HG03469 (cell line): ENCODE measurements at regions not wholly inside any gene's neighbourhood (a gene's known extent, or its start where the extent isn't known, plus 50 kb on each side); places are given as distances from the start of the nearest gene placed in this dataset.
"Not testable (repeated sequence)": the region's sequence is repeated elsewhere in the genome, so short reads cannot be mapped to it uniquely, and the experiment has no call there.

Source experiments
- ATAC-seq: cut with Tn5 transposase; IDR thresholded peaks from one replicate; pipeline ENCODE4 v1.9.1; 2021; ENCODE audit warnings: mild to moderate bottlenecking, moderate library complexity, moderate number of reproducible peaks; ENCODE audit not compliant: unreplicated experiment

DNA sequence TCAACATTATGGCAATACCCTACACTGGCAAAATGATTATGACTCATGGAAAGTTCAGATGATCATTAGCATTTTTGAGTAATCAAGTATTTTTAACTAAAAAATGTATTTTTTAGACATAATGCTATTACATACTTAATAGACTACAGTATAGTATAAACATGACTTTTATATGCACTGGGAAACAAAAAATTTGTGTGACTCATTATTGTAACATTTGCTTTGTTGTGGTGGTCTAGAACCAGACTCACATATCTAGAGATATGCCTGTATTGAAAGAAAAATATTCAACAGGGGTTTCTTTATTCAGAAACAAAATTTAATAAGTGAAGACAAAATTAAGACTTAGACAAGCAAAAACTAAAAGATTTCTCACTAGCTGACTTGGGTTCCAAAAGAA lies 385.3 kb upstream of the RIOK2 start:
- ATAC-seq: no peak

- ATAC-seq: no peak
Measured at GRCh38 chr5:97570242-97570641, 387.2 kb upstream of the RIOK2 start.

GRCh38 chr5:97575322-97575721 lies 392.3 kb upstream of the RIOK2 start:
- no peak for ATAC-seq

DNA sequence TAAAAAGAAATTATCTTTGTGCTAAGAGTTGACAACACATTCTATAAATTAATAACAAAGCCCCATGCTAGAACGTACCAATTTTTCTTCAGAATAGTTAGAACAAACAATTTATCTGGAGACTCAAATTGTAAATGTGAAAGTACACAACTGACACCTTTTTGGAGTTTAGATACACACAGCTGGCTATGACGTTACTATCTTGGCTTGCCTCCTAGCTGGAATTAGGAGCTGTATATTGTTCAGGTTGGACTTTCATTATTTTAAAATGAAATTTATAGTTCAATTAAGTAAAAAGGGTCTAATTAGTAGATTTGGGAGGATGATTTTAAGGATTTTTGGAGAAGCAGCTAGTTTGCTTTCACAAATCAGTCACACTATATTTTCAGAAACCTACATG lies 393.9 kb upstream of the RIOK2 start:
- no peak for ATAC-seq

DNA sequence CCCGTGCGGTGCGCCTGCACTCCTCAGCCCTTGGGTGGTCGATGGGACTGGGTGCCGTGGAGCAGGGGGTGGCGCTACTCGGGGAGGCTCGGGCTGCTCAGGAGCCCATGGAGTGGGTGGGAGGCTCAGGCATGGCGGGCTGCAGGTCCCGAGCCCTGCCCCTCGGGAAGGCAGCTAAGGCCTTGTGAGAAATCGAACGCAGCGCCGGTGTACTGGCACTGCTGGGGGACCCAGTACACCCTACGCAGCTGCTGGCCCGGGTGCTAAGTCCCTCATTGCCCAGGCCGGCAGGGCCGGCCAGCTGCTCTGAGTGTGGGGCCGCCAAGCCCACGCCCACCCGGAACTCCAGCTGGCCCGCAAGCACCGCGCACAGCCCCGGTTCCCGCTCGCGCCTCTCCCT lies 396.9 kb upstream of the RIOK2 start:
- not testable (repeated sequence) for ATAC-seq

DNA sequence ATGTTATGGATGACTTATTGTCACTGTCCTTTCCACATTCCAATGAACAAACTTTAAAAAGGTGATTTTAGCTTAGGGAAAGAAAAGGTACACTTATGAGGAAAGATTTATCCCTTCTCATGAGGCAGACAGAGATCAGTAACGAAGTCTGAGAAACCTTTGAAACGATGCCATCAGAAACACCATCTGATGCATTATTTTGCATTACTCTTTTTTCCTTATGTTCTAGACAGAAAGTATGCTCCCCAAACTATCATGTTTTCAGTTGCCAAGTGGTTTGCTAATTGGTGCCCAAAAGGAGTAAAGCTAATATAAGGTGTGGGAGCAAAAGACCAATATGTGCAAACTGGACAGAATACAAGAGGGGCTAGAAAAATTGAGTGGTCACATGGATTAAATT lies 397.7 kb upstream of the RIOK2 start:
- no peak for ATAC-seq

DNA sequence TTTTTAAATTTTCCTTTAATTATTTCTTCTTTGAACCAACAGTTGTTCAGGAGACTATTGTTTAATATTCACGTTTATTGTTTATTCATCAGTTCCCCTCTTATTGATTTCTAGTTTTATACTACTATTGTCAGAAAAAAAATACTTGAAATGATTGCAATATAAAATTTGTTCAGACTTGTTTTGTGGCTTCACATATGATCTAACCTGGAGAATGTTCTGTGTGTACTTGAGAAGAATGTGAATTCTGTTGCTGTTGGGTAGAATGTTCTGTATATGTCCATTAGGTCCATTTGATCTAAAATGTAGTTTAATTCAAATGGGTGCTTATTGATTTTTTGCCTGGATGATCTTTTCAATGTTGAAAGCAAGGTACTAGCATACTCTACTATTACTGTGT lies 408.7 kb upstream of the RIOK2 start:
- ATAC-seq: no peak

GRCh38 chr5:97600486-97600885 lies 417.4 kb upstream of the RIOK2 start:
- no peak for ATAC-seq

DNA sequence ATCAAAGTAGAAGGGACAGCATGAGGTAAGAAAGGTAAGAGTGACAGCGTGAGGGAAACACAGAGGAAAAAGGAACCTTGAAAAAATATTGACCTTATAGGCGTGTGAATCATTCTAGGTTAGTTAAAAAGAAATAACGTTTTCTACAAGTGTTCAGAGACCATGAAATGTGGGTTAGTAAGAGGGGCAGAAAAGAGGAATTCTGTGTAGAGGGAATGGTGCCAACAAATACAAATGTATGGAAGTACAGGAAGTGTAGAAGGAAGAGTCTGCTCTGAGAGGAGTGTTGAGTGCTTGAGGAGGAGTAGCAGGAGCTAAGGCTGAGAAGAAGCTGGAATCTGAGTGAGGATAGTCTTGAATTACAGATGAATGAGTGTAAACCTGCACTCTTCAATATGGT lies 418.6 kb upstream of the RIOK2 start:
- no peak for ATAC-seq

DNA sequence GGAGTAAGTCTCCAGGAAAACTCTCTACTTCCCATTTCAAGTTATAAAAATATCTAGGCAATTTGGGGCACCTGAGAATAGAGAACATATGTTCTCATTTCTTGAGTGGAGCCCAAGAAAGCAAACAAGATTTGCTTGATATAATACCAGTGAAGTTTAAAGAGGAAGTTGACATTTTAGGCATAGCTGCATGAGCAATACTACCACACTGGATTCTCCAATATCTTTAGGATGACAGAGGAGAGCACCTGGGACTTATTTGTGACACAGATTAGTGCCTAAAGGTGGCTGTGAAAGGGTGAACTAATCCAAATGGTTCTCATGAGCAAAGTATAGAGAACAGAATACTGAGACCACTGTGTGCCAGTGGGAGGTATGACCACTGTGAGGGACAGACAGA lies 423.5 kb upstream of the RIOK2 start:
- no peak for ATAC-seq

- no peak for ATAC-seq
Measured at GRCh38 chr5:97608501-97608900, 425.5 kb upstream of the RIOK2 start.

GRCh38 chr5:97618721-97619120 lies 435.7 kb upstream of the RIOK2 start:
- ATAC-seq: no peak

DNA sequence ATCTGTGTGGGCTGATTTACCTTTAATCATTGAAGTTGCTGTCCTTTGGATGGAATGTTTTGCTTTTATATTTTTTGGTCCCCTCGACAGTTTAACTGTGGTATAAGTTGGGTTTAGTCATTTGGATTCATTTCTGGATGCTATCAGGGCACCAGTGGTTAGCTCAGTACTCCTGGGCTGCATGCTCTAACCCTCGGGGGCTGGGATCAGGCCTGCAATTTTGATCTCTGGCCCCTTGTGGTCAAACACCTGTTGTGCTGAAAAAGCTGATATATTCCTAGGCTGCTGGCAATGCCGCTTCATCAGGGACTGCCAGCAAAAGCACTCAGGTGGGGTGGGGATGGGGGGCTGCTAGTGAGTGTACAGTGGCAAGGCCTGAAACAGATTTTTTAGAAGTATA lies 440.4 kb upstream of the RIOK2 start:
- ATAC-seq: no peak

- ATAC-seq: no peak
Measured at GRCh38 chr5:97624886-97625285, 441.8 kb upstream of the RIOK2 start.

DNA sequence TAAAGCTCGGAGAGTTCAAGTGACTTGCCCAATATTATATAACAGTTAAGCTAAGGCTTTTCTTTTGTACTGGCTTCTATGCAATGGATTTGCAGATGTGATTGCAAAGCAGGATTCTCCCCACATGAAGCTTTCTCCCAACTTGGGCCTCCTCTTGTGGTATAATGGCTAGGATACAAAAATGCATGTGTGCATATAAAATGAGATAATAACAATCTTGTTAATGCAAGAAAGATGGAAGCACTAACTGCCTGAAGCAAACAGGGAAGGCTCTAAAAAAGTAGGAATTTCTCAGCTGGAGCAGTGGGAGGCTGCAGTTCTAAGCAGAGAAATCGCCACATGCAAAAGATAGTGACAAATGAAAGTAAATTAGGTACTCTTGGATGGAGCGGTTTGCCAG lies 444.2 kb upstream of the RIOK2 start:
- no peak for ATAC-seq

- ATAC-seq: no peak
Measured at GRCh38 chr5:97628031-97628430, 445.0 kb upstream of the RIOK2 start.

DNA sequence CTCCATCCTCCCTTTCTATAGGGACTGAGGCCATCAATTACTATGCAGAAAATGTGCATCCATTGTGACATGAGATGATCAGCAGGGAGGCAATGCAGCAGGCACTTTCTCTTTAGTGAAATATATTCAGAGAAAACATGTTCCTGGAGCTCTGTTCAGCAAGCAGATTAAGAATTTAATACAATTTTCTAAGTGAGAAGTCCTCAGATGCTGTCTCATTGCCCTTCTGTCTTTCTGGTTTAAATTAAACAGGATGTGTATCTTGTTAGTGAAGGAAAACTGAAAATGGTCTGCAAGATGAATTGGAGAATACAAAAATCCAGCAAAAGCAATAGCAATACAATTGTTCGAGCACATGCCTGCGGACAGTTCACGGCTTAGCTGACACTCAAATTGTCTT lies 445.8 kb upstream of the RIOK2 start:
- ATAC-seq: no peak

DNA sequence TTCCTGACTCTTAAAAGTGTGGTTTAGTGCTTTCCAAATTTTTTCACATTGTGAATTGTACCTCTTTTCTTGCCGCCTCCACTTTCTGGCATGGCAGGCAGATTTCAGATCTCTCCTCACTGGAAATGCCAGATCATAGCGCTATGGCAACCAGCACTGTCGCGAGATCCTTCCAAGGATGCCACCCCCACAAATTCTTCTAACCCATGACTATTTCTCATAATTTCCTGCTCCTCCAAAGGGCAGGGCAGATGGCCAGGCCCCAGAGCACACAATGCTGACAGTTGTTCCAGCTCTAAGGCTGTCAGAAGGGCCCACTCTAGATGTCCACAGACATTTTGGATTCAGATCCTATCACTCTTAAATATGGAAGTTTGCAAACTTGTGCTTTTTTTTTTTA lies 446.2 kb upstream of the RIOK2 start:
- no peak for ATAC-seq

DNA sequence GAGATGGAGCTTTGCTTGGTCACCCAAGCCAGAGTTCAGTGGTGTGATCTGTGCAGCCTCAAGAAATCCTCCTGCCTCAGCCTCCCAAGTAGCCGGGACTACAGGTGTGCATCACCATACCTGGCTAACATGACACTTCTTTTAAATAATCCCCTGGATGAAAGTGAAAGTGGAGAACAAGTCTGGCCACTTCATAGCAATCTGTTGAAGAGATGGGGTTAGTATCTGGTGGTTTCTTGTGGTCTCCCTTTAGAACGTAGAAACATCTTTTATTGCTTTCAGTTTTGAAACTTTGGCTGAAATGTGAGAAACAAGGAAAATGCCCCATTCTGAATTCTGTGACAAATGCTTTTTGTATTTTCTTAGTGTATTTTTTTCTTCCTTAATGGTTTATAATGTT lies 452.5 kb upstream of the RIOK2 start:
- no peak for ATAC-seq

GRCh38 chr5:97636766-97637165 lies 453.7 kb upstream of the RIOK2 start:
- no peak for ATAC-seq

DNA sequence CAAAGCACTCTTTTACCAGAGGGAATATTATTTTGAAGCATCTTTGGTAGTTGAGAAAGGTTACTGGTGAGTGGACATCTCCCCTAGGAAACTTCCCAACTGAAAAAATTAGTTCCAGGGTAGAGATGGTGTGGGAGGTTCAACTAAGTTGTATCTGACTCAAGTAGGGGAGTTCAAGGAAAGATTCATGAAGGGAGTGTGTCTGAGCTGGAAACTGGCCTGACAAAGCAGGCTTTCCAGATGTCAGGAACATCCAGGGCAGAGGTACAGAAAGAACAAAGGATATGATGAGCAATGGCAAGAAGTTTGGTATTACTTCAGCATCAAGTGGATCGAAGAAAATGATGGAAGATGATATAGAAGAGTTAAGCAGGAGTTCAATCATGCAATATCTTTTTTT lies 458.0 kb upstream of the RIOK2 start:
- no peak for ATAC-seq

- no peak for ATAC-seq
Measured at GRCh38 chr5:97644206-97644605, 461.2 kb upstream of the RIOK2 start.

DNA sequence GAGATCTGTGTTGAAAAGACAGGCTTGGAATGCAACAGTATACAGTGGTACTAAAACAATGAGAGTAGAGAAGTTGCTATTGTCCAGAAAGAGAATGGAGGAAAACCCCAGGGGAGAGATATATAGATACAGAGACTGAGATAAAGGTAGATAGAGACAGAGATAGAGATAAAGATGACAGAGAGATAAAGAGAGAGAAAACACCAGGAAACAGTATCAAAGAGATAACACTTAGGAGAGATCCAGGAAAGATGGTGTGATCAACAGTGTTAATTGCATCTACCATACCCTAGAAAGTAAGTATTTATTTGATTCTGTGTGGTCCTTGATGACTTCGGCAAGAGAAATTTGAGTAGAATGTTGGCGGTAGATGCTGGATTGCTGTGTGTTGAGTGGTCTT lies 461.8 kb upstream of the RIOK2 start:
- no peak for ATAC-seq

- ATAC-seq: no peak
Measured at GRCh38 chr5:97657239-97657638, 474.2 kb upstream of the RIOK2 start.
